EH (cell line): ENCODE measurements at regions not wholly inside any gene's neighbourhood (a gene's known extent, or its start where the extent isn't known, plus 50 kb on each side); places are given as distances from the start of the nearest gene placed in this dataset.

Experiments used
- DNase-seq: peaks from one replicate; pipeline ENCODE4 v3.0.0-alpha.2; 2015; ENCODE audit warnings: low read depth

- no peak for DNase-seq
These were observed 82.6 kb upstream of the DHX15 start for GRCh38 chr4:24666816-24667477.

- DNase-seq = no peak
These were observed 84.6 kb upstream of the DHX15 start for GRCh38 chr4:24668956-24669355.

DNA sequence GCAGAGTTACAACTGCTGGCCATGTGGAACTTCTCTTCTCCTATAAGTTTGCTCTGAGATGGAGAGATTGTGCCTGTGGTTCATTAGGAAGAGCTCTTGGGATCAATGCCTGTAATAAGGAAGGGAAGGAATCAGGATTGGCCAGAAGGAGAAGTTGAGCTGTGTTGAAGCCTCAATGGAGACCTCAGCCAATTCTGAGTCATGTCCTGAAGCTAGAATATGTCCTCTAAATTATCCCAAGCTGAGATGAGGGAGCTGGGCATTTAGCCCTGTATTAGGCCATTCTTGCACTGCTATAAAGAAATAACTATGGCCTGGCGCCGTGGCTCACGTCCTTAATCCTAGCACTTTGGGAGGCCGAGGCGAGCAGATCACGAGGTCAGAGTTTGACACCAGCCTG, 85.4 kb upstream of the DHX15 start:
- no peak for DNase-seq

DNA sequence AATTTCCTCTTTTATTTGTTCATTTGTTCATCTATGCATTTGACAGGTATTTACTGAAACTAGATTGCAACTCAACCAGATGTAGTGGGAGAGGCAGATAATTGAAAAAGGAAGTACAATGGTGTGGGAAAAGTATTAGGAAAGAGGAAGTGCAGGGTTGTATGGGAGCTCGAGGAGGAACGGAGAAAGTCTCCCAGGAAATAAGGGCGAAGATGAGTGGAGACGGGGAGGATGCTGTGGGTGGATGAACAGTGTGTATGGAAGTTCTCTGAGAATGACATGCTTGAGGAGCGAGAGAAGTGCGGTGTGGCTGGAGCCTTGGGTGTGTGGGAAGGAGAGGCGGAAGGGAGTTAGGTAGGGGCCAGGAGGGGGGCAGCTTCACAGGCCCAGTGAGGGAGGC, 87.5 kb upstream of the DHX15 start:
- DNase-seq = no peak

DNA sequence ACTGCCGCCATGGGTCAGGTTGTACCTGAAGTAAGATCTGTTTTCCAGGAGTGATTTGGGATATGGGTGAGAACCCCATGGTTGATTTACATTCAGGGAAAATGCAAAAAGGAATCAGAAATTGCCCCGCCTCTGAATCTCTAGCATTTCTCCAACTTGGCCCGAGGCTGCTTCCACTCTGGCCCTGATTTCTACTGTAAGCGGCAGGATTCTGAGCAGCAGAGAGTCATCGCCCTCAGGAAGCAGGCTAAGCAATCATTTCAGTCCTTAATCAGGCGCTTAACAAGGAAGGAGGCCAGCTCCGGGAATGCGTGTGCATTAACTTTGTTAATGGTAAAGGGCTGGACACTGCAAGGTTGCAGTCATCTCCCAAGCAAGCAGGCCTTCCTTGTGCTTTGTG, 88.5 kb upstream of the DHX15 start:
- no peak for DNase-seq

DNA sequence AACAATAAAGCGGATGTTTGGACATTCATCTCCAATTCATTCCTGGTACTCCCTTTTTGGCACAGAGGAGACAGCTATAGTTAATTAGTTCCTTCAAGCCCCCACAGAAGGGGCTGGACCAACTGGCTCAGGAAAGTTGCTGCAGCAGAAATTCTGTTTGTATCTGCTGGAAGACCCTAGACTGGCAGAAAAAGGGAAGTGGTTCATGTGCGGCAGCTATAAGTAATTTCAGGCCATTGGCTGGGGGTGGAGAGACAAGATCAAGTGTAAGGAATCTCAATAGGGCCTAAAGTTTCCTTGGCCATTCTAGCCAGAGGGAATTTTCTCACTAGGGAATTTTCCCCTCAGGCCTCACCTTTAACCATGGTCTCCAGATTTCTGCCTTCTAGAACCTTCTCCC, 89.9 kb upstream of the DHX15 start:
- DNase-seq = no peak

DNA sequence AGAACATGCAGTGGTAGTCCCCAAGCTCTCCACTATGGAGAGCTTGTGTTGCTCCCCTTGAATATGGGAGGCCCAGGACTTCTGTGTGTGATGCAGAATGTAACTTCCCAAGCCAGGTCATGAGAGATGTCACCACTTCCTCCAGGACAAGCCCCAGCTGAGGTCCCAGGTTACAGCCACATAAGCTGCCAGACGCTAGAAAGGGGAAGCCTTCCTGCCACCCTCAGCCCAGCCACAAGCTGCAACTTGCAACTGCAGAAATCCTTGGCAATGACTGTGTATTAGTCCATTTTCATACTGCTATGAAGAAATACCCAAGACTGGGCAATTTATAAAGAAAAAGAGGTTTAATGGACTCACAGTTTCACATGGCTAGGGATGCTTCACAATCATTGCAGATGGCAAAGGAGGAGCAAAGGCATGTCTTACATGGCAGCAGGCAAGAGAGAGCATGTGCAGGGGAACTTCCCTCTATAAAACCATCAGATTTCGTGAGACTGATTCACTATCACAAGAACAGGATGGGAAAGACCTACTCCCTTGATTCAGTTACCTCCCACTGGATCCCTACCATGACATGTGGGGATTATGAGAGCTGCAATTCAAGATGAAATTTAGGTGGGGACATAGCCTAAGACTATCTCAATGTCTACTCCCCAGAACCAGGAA, 91.5 kb upstream of the DHX15 start:
- no peak for DNase-seq

DNA sequence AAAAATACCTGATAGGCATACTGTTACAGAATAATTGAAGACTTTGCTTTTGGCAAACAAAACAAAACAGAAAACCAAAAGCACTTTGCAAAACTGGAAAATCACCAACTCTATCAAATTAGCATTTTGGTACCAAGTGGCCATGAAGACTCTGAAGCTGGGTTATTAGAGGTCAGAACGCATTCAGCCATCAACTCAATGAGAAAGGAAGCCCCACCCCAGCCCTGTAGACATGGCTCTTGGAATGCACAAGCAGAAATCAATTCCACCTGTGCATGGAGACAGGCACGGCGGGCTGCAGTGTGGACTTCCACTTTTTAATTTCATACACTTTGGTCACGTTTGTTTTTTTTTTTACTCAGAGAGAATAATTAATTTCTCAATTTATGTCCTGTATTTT, 93.6 kb upstream of the DHX15 start:
- no peak for DNase-seq

DNA sequence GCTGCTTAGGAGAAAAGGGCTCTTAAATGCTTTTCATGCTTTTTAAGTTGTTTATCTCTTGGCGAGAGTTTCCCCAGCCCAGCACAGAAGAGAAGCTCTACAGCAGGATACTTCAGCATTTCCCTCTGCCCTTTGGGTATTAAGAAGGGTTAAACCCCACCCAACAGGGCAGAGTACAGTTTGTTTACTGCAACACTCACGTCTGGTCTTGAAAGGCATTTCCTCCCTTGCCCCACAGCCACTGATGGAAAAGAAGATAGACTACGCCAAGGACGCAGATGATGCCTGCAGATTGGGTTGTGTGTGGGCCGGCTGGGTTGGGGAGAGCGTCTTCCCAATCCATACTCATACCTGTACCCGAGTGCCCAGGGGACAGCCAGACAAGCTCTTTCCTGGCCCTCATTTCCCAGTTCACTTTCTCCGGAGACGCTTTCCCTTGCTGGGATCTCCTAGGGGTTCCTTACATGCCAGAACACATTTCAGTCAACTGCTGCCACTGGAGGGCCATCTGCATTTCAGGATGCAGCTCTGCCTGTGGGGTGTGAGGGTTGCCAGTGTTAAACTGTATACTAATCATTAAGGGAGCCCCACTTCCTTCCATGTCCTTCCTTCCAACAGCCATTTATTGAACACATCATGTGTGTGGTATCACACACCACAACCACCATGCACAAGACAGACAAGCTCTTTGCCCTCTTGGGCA, 96.5 kb upstream of the DHX15 start:
- no peak for DNase-seq

DNA sequence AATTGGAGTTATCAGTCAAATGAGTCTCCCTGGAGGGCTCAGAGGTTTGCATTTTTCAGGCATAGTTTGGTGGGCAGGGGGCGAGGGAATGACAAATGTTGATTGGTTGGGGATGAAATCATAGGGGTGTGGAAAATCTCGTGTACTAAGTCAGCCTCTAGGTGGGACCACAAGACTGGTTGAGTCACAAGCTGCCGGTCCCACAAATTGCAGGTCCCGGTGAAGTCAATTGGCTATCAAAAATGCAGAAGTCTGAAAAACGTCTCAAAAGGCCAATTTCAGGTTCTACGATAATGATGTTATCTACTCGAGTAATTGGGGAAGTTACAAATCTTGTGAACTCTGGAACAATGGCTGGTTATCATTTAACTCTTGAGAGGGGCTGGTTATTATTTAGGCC, 98.8 kb upstream of the DHX15 start:
- DNase-seq = no peak

- no peak for DNase-seq
These were observed 102.7 kb upstream of the DHX15 start for GRCh38 chr4:24686866-24687692.

- no peak for DNase-seq
These were observed 104.1 kb upstream of the DHX15 start for GRCh38 chr4:24688453-24688852.

- no peak for DNase-seq
These were observed 104.9 kb upstream of the DHX15 start for GRCh38 chr4:24689212-24689611.

DNA sequence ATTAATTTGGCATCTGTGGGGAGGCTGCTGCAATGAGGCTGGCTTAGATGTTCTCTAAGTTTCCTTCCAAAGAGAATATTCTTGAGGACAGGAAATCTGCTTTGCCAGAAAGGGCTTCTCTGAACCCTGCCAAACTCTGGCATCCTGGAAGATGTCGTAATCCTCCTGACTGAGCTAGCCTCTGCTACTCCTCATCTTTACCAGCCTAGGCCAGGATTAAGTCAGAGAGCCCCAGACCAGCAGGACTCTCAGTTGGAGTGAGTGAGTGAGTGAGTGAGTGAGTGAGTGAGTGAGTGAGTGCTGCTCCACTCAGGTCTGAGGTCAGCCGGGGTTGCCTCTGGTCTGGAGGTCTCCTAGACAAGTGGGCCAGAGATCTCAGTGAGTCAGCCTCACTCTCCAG, 104.9 kb upstream of the SOD3 start:
- DNase-seq = peak; percentile 38

- no peak for DNase-seq
These were observed 101.7 kb upstream of the SOD3 start for GRCh38 chr4:24693636-24694035.

DNA sequence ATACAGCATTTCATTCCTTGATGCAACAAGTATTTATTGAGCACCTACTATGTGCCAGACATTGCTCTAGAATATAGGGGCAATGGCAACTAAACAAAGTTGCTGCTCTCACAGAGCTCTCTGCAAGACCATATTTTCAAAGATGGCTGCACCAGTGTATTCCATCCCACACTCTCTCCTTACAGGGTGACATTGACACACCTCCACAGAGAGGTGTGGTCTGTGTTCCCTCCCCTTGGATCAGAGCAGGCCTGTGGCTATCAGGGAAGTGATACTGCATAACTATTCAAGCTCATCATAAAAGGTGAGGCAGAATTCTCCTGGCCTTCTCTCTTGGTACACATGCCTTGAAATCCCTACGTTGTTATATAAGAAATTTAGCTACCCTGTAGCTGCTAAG, 95.3 kb upstream of the SOD3 start:
- DNase-seq = no peak

- DNase-seq = no peak
These were observed 93.7 kb upstream of the SOD3 start for GRCh38 chr4:24701683-24702082.

DNA sequence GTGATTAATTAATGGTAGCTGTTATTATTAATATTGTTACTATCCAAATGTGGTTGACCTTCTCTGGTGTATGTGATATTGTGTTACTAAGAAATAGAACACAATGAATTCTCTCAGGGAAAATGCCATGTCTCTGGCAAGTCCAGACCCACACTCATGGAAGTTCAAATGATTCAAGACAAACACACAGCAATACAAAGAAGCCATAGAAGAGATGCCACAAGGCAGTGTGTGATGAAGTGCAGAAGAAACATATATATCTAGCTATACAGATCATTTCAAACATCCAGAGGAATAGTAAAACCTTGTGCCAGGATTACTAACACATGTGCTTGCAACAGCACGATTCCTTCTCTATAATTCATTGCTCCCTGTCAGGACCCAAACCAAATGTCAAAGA, 93.1 kb upstream of the SOD3 start:
- no peak for DNase-seq

DNA sequence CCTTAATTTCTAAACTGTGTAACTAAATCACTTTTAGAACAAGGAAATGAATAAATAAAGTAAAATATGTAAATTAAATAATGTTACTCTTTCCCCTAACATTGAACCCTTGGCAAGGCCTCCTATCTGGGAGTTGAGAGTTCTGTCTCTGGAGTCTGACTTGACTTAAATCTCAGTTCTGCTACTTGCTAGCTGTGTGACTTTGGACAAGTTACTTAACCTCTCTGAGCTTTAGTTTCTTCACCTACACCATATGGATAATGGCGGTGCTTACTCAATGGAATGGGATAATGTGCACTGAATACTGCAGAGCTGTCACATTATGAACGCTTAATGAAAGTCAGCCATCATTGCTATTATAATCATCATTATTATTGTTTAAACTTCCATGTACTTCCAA, 92.1 kb upstream of the SOD3 start:
- no peak for DNase-seq

DNA sequence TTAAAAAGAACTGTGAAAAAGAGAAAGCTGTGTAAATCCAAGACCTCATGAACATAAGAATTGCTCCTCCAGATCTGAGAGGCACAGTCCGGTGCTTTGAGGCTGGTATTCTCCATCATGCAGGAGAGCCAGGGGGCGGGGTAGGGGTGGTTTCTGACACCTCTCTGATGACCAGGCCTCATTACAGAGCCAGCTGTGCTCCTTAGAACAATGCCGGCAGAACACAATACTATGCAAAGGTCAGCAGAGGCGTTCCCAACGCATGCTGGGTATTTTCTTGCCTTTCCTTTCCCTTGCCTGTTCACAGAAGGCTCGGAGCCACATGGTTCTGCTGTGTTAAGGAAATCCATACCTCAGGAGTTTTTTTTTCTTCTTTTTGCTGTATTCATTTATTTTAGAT, 91.2 kb upstream of the SOD3 start:
- no peak for DNase-seq

DNA sequence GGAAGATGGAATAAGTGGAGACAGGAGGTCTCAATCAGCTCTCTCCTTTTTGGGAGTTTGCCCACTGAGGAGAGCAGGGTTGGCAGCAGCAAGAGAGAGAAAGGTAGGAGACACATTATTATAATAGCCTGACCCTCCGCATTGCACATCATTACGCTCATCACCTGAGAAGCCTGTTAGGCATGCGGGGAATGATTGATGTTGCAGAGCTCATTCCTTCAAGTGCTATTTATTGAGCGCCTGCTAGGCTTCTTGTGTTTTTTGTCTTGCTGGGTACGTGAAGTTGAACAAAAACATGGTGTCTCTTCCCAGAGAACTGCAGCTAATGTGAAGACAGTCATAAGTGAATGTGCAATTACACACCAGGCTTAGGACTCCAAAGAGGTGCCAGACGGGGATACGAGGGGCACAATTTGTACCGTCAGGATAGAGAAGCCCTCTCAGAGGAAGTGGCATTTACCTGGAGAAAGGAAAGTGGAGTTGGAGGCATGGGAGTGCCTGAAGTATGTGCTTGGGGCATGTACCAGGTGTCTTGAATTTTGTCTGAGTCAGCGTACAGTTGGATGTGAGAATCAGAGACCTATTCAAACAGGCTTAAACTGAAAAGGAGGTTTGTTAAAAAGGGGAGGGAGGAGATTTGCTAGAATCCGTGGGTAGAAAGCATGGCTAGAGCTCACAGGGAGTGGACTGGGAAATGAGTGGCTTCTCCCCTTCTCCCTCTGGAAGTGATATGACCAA, 90.2 kb upstream of the SOD3 start:
- no peak for DNase-seq

GRCh38 chr4:24713604-24714003, 81.8 kb upstream of the SOD3 start:
- no peak for DNase-seq
